ENCODE measurements at regions not wholly inside any gene's neighbourhood (a gene's known extent, or its start where the extent isn't known, plus 50 kb on each side); places are given as distances from the start of the nearest gene placed in this dataset.
A peak's percentile ranks its signal among the peaks of the same experiment; 100 is the strongest.

DNA sequence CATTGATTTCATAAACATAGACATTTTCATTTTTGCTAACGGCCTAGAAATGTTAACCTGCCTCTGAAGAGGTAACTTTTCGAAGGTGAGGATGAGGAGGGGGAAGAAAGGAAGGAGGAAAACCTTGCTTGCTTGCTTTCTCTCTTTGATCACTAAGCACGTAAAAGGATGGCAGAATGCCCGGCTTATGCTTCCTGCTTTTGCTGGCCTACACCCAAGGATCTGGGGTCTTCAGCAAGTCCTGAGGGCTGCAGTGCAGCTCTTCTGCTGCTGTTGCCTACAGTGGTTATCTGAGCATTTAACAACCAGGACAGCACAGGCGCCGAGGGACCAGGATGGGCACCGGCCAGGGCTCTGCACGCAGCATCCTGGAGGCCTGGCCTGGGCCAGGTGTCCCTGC is 150.8 kb upstream of the TAB2 start:
- no peak overlapping the region for H3K9ac ChIP-seq
- WGBS, 2 experiments (ENCODE audit: low coverage in 1 of 2, low lambda C conversion rate in 2 of 2, missing lambda C conversion rate in 2 of 2): 50 to 58% methylated on average over 8 of the region's 8 CpGs
- no peak overlapping the region for H3K4me2 ChIP-seq (ENCODE audit: unreplicated experiment)
- no peak overlapping the region for H3K4me3 ChIP-seq
- DNase-seq: no peak
- H3K27me3 ChIP-seq (replicated peaks; ENCODE audit: insufficient read depth): no peaks in the 10 kb centered on the region; the same call in 1 of the 2 replicates
- H2AFZ ChIP-seq: no peak overlapping the region
- in situ Hi-C loops (cut with MboI): no loop called here
- no peaks in the 10 kb centered on the region for H3K36me3 ChIP-seq (ENCODE audit: low read depth)
- TF ChIP-seq EZH2 (IDR thresholded peaks at IDR 0.05; ENCODE audit: insufficient read depth, poor library complexity, severe bottlenecking): no peak
- TF ChIP-seq EZH2phosphoT487 (IDR thresholded peaks at IDR 0.05; ENCODE audit: insufficient read depth, low read depth): no peak
- no peaks in the 10 kb centered on the region for H3K9me2 ChIP-seq (ENCODE audit: insufficient read depth)
- H3K27ac ChIP-seq: no peak overlapping the region
- peaks cover 6% of the 10 kb centered on the region for H3K4me1 ChIP-seq (ENCODE audit: insufficient read depth)
- no peaks in the 10 kb centered on the region for H4K20me1 ChIP-seq (ENCODE audit: insufficient read depth)
- H3K9me3 ChIP-seq (ENCODE audit: low read depth): no peaks in the 10 kb centered on the region
- H3K79me2 ChIP-seq (ENCODE audit: insufficient read depth): no peaks in the 10 kb centered on the region
- no peaks in the 10 kb centered on the region for H3F3A ChIP-seq (ENCODE audit: insufficient read depth)

DNA sequence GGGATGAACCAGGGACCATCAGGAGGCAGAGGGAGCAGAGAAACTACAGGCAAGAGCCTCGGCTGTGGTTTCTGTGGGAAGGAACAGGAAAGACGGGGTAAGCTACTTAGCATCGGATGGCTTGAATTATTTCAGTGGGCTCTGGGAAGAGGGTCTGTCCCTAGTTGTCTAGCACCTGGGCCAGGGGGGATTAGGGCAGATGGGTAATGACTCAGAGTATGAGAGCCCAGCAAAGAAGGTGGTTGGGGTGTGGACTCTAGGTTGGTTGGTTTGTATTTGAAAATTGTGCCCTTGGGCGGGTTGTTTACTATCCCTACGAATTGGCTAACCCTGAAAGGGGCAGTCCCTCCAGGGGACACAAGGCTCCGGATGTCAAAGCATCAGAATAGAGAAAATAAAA is 148.5 kb upstream of the TAB2 start:
- no peaks in the 10 kb centered on the region for H3K27me3 ChIP-seq (replicated peaks; ENCODE audit: insufficient read depth)
- H2AFZ ChIP-seq: no peak overlapping the region
- peaks cover 6% of the 10 kb centered on the region for H3K4me1 ChIP-seq (ENCODE audit: insufficient read depth)
- no peak overlapping the region for H3K4me3 ChIP-seq
- no peaks in the 10 kb centered on the region for H3K36me3 ChIP-seq (ENCODE audit: low read depth)
- no peaks in the 10 kb centered on the region for H3K9me3 ChIP-seq (ENCODE audit: low read depth)
- H3K9ac ChIP-seq: no peak overlapping the region
- no peaks in the 10 kb centered on the region for H3F3A ChIP-seq (ENCODE audit: insufficient read depth)
- no peak for DNase-seq
- no peak overlapping the region for H3K27ac ChIP-seq
- no peaks in the 10 kb centered on the region for H3K79me2 ChIP-seq (ENCODE audit: insufficient read depth)
- TF ChIP-seq EZH2 (IDR thresholded peaks at IDR 0.05; ENCODE audit: insufficient read depth, poor library complexity, severe bottlenecking) (no peak), EZH2phosphoT487 (IDR thresholded peaks at IDR 0.05; ENCODE audit: insufficient read depth, low read depth) (no peak)
- 82% methylated on average over 6 of the region's 6 CpGs for WGBS, 2 experiments (ENCODE audit: low coverage in 1 of 2, low lambda C conversion rate in 2 of 2, missing lambda C conversion rate in 2 of 2)
- in situ Hi-C loops (cut with MboI): no loop called here
- no peaks in the 10 kb centered on the region for H3K9me2 ChIP-seq (ENCODE audit: insufficient read depth)
- no peak overlapping the region for H3K4me2 ChIP-seq (ENCODE audit: unreplicated experiment)
- H4K20me1 ChIP-seq (ENCODE audit: insufficient read depth): no peaks in the 10 kb centered on the region

DNA sequence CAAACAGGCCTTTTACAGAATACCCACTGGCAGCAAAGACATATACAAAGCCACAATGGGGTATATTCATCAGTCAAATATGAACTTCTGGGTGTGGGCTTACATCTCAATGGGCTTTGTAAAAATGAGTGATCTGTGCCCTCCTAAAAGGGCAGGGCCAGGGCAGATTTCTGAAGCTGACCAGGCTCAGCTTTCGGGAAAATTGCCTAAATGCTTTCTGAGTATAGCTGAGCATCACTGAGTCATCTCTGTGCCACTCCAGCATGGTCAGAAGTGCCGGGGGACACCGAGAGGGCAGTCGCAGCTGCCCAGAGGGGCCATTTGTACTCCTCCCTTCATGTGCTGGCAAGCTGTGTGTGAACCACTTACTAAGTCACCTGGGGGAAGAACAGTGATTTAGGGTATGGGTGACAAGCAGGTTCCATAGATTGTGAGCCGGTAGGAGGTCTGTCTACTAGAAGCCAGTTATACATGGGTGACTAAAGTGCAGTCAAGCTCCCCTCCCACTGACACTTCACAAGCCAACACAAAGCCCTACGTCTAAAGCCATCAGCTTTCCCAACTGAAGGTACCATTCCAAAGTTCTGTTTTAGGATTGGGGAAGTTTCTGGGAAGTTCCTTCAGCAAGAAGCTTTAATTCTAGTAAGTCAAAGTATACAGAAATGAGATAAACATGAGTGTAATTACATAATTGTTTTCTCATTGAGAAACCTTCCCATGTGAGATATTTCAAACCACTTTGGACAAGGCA is 147.6 kb upstream of the TAB2 start:
- 53 to 67% methylated on average over 6 of the region's 6 CpGs for WGBS, 2 experiments (ENCODE audit: low coverage in 1 of 2, low lambda C conversion rate in 2 of 2, missing lambda C conversion rate in 2 of 2)
- H3K27ac ChIP-seq: no peak overlapping the region
- peak; percentile 66 for DNase-seq
- no peaks in the 10 kb centered on the region for H3K9me3 ChIP-seq (ENCODE audit: low read depth)
- no peaks in the 10 kb centered on the region for H3K9me2 ChIP-seq (ENCODE audit: insufficient read depth)
- in situ Hi-C loops (cut with MboI): no loop called here
- no peaks in the 10 kb centered on the region for H3K79me2 ChIP-seq (ENCODE audit: insufficient read depth)
- H3K9ac ChIP-seq: no peak overlapping the region
- no peak overlapping the region for H3K4me3 ChIP-seq
- no peaks in the 10 kb centered on the region; the same call in 1 of the 2 replicates for H3K27me3 ChIP-seq (replicated peaks; ENCODE audit: insufficient read depth)
- TF ChIP-seq EZH2phosphoT487 (IDR thresholded peaks at IDR 0.05; ENCODE audit: insufficient read depth, low read depth): no peak
- H2AFZ ChIP-seq: no peak overlapping the region
- no peaks in the 10 kb centered on the region for H4K20me1 ChIP-seq (ENCODE audit: insufficient read depth)
- no peaks in the 10 kb centered on the region for H3F3A ChIP-seq (ENCODE audit: insufficient read depth)
- peaks cover 6% of the 10 kb centered on the region for H3K4me1 ChIP-seq (ENCODE audit: insufficient read depth)
- no peaks in the 10 kb centered on the region for H3K36me3 ChIP-seq (ENCODE audit: low read depth)
- no peak overlapping the region for H3K4me2 ChIP-seq (ENCODE audit: unreplicated experiment)

DNA sequence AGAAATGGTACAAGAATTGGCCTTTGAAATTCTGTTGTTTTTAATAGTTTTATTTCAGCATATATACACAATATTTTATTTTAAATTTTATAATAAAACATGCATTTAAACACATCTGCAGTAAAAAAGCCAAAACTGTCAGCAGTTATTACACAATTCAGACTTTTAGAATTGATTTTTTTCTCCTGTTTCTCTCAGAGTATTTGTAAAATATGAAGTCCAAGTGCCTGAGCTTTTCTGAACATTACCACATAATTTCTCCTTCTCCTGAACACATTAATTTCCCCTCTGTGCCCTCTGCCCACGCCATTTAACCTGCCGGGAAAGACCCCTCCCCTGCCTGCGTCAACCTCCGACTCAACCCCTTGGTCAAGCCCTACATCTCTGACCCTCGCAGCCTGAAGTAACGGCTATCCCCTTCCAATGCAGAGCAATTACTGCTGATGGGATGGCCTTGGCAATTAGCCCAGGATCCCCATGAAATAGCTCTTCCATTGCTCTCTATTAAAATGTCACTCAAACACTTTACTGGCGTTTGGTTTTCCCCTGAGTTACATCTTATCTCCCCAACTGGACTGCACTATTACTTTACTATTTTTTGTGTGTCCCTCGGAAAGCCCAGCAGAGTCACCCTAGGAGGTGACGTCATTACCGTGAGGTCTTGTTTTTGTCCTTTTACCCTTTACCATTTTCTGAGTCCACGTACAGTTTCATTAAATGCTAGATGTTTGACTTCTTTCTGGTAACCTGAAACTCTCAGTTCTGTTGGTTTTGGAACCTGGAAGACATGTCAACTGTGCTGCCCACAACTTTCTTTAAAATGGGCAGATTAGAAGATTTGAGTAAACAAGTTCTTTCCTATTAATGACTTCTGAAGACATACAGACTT is 146.7 kb upstream of the TAB2 start:
- Histone ChIP-seq H3K9me3 (ENCODE audit: low read depth) (no peaks in the 10 kb centered on the region), H3K36me3 (ENCODE audit: low read depth) (no peaks in the 10 kb centered on the region), H2AFZ (no peak overlapping the region), H3K4me1 (ENCODE audit: insufficient read depth) (peaks cover 6% of the 10 kb centered on the region), H3K9me2 (ENCODE audit: insufficient read depth) (no peaks in the 10 kb centered on the region), H3K9ac (no peak overlapping the region), H3K4me2 (ENCODE audit: unreplicated experiment) (no peak overlapping the region), H3K4me3 (no peak overlapping the region), H3K27ac (no peak overlapping the region), H3F3A (ENCODE audit: insufficient read depth) (no peaks in the 10 kb centered on the region), H3K79me2 (ENCODE audit: insufficient read depth) (no peaks in the 10 kb centered on the region), H4K20me1 (ENCODE audit: insufficient read depth) (no peaks in the 10 kb centered on the region), H3K27me3 (replicated peaks; ENCODE audit: insufficient read depth) (no peaks in the 10 kb centered on the region; the same call in 1 of the 2 replicates)
- no peak for TF ChIP-seq EZH2phosphoT487 (IDR thresholded peaks at IDR 0.05; ENCODE audit: insufficient read depth, low read depth)
- TF ChIP-seq EZH2 (IDR thresholded peaks at IDR 0.05; ENCODE audit: insufficient read depth, poor library complexity, severe bottlenecking): no peak
- 73 to 77% methylated on average over 11 of the region's 11 CpGs for WGBS, 2 experiments (ENCODE audit: low coverage in 1 of 2, low lambda C conversion rate in 2 of 2, missing lambda C conversion rate in 2 of 2)
- in situ Hi-C loops (cut with MboI): no loop called here
- no peak for DNase-seq

Measured in GM23248 (cell line).